Osteocyte (in vitro differentiated cells): ENCODE measurements at regions not wholly inside any gene's neighbourhood (a gene's known extent, or its start where the extent isn't known, plus 50 kb on each side); places are given as distances from the start of the nearest gene placed in this dataset.

Experiments
- DNase-seq: peaks from one replicate; pipeline ENCODE4 v3.0.0; 2021; ENCODE audit warnings: mixed read lengths; ENCODE audit not compliant: unreplicated experiment; ENCODE audit errors: extremely low spot score
- H3K27ac Mint-ChIP-seq: one replicate; pipeline ENCODE4 v1.8.0; 2021; ENCODE audit warnings: mild to moderate bottlenecking, mixed read lengths; ENCODE audit not compliant: unreplicated experiment
- H3K27me3 Mint-ChIP-seq: one replicate; pipeline ENCODE4 v1.8.0; 2021; ENCODE audit warnings: mixed read lengths; ENCODE audit not compliant: unreplicated experiment
- H3K36me3 Mint-ChIP-seq: one replicate; pipeline ENCODE4 v1.8.0; 2021; ENCODE audit warnings: mixed read lengths; ENCODE audit not compliant: unreplicated experiment
- H3K4me1 Mint-ChIP-seq: one replicate; pipeline ENCODE4 v1.8.0; 2021; ENCODE audit warnings: mixed read lengths; ENCODE audit not compliant: unreplicated experiment
- H3K4me3 Mint-ChIP-seq: one replicate; pipeline ENCODE4 v1.8.0; 2021; ENCODE audit warnings: mild to moderate bottlenecking, moderate library complexity, mixed read lengths; ENCODE audit not compliant: unreplicated experiment
- H3K9me3 Mint-ChIP-seq: one replicate; pipeline ENCODE4 v1.8.0; 2021; ENCODE audit warnings: mixed read lengths; ENCODE audit not compliant: unreplicated experiment
- CTCF ChIP-seq: fragments of 200-600 bp; sonication (generic); IDR thresholded peaks from 2 replicates; pipeline ENCODE4 v1.5.0; 2021; ENCODE audit warnings: antibody characterized with exemption, mild to moderate bottlenecking, moderate library complexity

- peak overlapping the region; percentile 90 for H3K27ac Mint-ChIP-seq
- no peak for DNase-seq
- no peaks in the 10 kb centered on the region for H3K27me3 Mint-ChIP-seq
- TF ChIP-seq CTCF = no peak
- H3K9me3 Mint-ChIP-seq = no peaks in the 10 kb centered on the region
- H3K36me3 Mint-ChIP-seq = no peaks in the 10 kb centered on the region
- peaks cover 43% of the 10 kb centered on the region for H3K4me1 Mint-ChIP-seq
- no peak overlapping the region for H3K4me3 Mint-ChIP-seq
Observed at GRCh38 chr2:160910681-160911080, 249.5 kb upstream of the TANK start.

GRCh38 chr2:160911258-160911657 is 249.0 kb upstream of the TANK start:
- no peak for TF ChIP-seq CTCF
- H3K9me3 Mint-ChIP-seq = no peaks in the 10 kb centered on the region
- no peak overlapping the region for H3K4me3 Mint-ChIP-seq
- DNase-seq = no peak
- peaks cover 43% of the 10 kb centered on the region for H3K4me1 Mint-ChIP-seq
- no peaks in the 10 kb centered on the region for H3K36me3 Mint-ChIP-seq
- no peaks in the 10 kb centered on the region for H3K27me3 Mint-ChIP-seq
- peak overlapping the region; percentile 90 for H3K27ac Mint-ChIP-seq

- peaks cover 44% of the 10 kb centered on the region for H3K4me1 Mint-ChIP-seq
- no peak for TF ChIP-seq CTCF
- no peak for DNase-seq
Observed at GRCh38 chr2:160912276-160912675, 248.0 kb upstream of the TANK start.

GRCh38 chr2:160913323-160913722 is 246.9 kb upstream of the TANK start:
- Mint-ChIP-seq H3K36me3 (no peaks in the 10 kb centered on the region), H3K27ac (no peak overlapping the region), H3K4me1 (peaks cover 44% of the 10 kb centered on the region), H3K9me3 (no peaks in the 10 kb centered on the region), H3K4me3 (no peak overlapping the region), H3K27me3 (no peaks in the 10 kb centered on the region)
- no peak for TF ChIP-seq CTCF
- DNase-seq = no peak

More at GRCh38 chr2:160912276-160912675, 248.0 kb upstream of the TANK start:
- no peaks in the 10 kb centered on the region for H3K9me3 Mint-ChIP-seq
- H3K36me3 Mint-ChIP-seq = no peaks in the 10 kb centered on the region
- no peaks in the 10 kb centered on the region for H3K27me3 Mint-ChIP-seq
- no peak overlapping the region for H3K4me3 Mint-ChIP-seq
- H3K27ac Mint-ChIP-seq = peak overlapping the region; percentile 28

GRCh38 chr2:160914217-160914616 is 246.0 kb upstream of the TANK start:
- peaks cover 36% of the 10 kb centered on the region for H3K4me1 Mint-ChIP-seq

More at GRCh38 chr2:160914217-160914616, 246.0 kb upstream of the TANK start:
- no peaks in the 10 kb centered on the region for H3K27me3 Mint-ChIP-seq
- no peaks in the 10 kb centered on the region for H3K36me3 Mint-ChIP-seq
- H3K9me3 Mint-ChIP-seq = no peaks in the 10 kb centered on the region
- no peak overlapping the region for H3K4me3 Mint-ChIP-seq
- TF ChIP-seq CTCF = no peak
- DNase-seq = no peak
- no peak overlapping the region for H3K27ac Mint-ChIP-seq
